Gastroesophageal sphincter (tissue), 3 donors: ENCODE measurements at regions not wholly inside any gene's neighbourhood (a gene's known extent, or its start where the extent isn't known, plus 50 kb on each side); places are given as distances from the start of the nearest gene placed in this dataset.

Experiments
- CTCF ChIP-seq, 4 experiments: fragments of 200-600 bp in 2 of 4; fragments of 450-650 bp in 2 of 4; sonication (generic) in 1 of 4; IDR thresholded peaks; one replicate each; pipeline ENCODE4 v1.5.1; 2017 to 2019; ENCODE audit warnings: antibody characterized with exemption in 4 of 4, mild to moderate bottlenecking in 2 of 4, moderate library complexity in 2 of 4
- POLR2A ChIP-seq, 2 donors: fragments of 450-650 bp; IDR thresholded peaks; one replicate each; pipeline ENCODE4 v1.6.1; 2017; ENCODE audit warnings: antibody characterized with exemption in 2 of 2, mild to moderate bottlenecking in 2 of 2, moderate library complexity in 1 of 2
- POLR2AphosphoS5 ChIP-seq: sonication (generic); formaldehyde crosslinking; IDR thresholded peaks from one replicate; pipeline ENCODE4 v1.6.1; 2017; ENCODE audit warnings: antibody characterized with exemption

GRCh38 chr12:47458279-47458678, 247.6 kb downstream of the RPAP3 start:
- no peak for TF ChIP-seq POLR2A (IDR thresholded peaks at IDR 0.05)
- TF ChIP-seq CTCF (IDR thresholded peaks at IDR 0.05) = no peak
- TF ChIP-seq POLR2AphosphoS5 = no peak
